H54 (cell line): ENCODE measurements at regions not wholly inside any gene's neighbourhood (a gene's known extent, or its start where the extent isn't known, plus 50 kb on each side); places are given as distances from the start of the nearest gene placed in this dataset.
"Not testable (repeated sequence)": the region's sequence is repeated elsewhere in the genome, so short reads cannot be mapped to it uniquely, and the experiment has no call there.

Experiments used
- DNase-seq: peaks from one replicate; pipeline ENCODE4 v3.0.0; 2011; ENCODE audit warnings: low spot score, mixed read lengths; ENCODE audit not compliant: insufficient read length
- FAIRE-seq: peaks from 3 replicates; lab custom pipeline; 2011; peaks lifted over from hg19 to GRCh38; lab: Jason Lieb, UNC
- POLR2A ChIP-seq: IDR thresholded peaks from 2 replicates; pipeline ENCODE4 v1.6.1; 2011; ENCODE audit warnings: low read depth, mild to moderate bottlenecking, low read length

GRCh38 chr2:142445551-142446072 is 314.8 kb upstream of the LRP1B start:
- FAIRE-seq (no peak), DNase-seq (no peak)
- TF ChIP-seq POLR2A: no peak

GRCh38 chr2:142445023-142445422 is 314.2 kb upstream of the LRP1B start:
- no peak for TF ChIP-seq POLR2A
- DNase-seq: no peak
- FAIRE-seq: no peak

GRCh38 chr2:142435847-142436246 is 305.0 kb upstream of the LRP1B start:
- TF ChIP-seq POLR2A: no peak
- DNase-seq (no peak), FAIRE-seq (no peak)

- no peak for TF ChIP-seq POLR2A
- no peak for FAIRE-seq
- DNase-seq: no peak
Observed at GRCh38 chr2:142426064-142426463, 295.2 kb upstream of the LRP1B start.

- no peak for DNase-seq
Observed at GRCh38 chr2:142425551-142425950, 294.7 kb upstream of the LRP1B start.

GRCh38 chr2:142423603-142424002 is 292.8 kb upstream of the LRP1B start:
- no peak for TF ChIP-seq POLR2A
- DNase-seq: no peak
- no peak for FAIRE-seq

More at GRCh38 chr2:142425551-142425950, 294.7 kb upstream of the LRP1B start:
- FAIRE-seq: no peak
- no peak for TF ChIP-seq POLR2A

GRCh38 chr2:142422769-142423168 is 292.0 kb upstream of the LRP1B start:
- DNase-seq: no peak
- no peak for TF ChIP-seq POLR2A
- FAIRE-seq: no peak

- no peak for TF ChIP-seq POLR2A
- FAIRE-seq: no peak
Observed at GRCh38 chr2:142422041-142422440, 291.2 kb upstream of the LRP1B start.

GRCh38 chr2:142418699-142419098 is 287.9 kb upstream of the LRP1B start:
- FAIRE-seq: peak; percentile 20
- DNase-seq: not testable (repeated sequence)

More at GRCh38 chr2:142422041-142422440, 291.2 kb upstream of the LRP1B start:
- DNase-seq: no peak

GRCh38 chr2:142416996-142417395 is 286.2 kb upstream of the LRP1B start:
- TF ChIP-seq POLR2A: no peak

GRCh38 chr2:142415461-142415860 is 284.6 kb upstream of the LRP1B start:
- FAIRE-seq: no peak
- TF ChIP-seq POLR2A: no peak
- no peak for DNase-seq

More at GRCh38 chr2:142416996-142417395, 286.2 kb upstream of the LRP1B start:
- FAIRE-seq (no peak), DNase-seq (no peak)

- DNase-seq (no peak), FAIRE-seq (no peak)
- no peak for TF ChIP-seq POLR2A
Observed at GRCh38 chr2:142398212-142398611, 267.4 kb upstream of the LRP1B start.

- DNase-seq: no peak
- FAIRE-seq: no peak
- no peak for TF ChIP-seq POLR2A
Observed at GRCh38 chr2:142395291-142395690, 264.5 kb upstream of the LRP1B start.

- no peak for FAIRE-seq
- no peak for TF ChIP-seq POLR2A
- DNase-seq: no peak
Observed at GRCh38 chr2:142380372-142380771, 249.6 kb upstream of the LRP1B start.

GRCh38 chr2:142362069-142362468 is 231.3 kb upstream of the LRP1B start:
- FAIRE-seq, DNase-seq: not testable (repeated sequence)
